Liver (tissue), 3 donors: ENCODE measurements at regions not wholly inside any gene's neighbourhood (a gene's known extent, or its start where the extent isn't known, plus 50 kb on each side); places are given as distances from the start of the nearest gene placed in this dataset.

ENCODE experiments used
- EGR1 ChIP-seq, 2 donors: IDR thresholded peaks; 2 replicates each; pipeline ENCODE4 v1.6.1; 2016 to 2018; ENCODE audit warnings: antibody characterized with exemption in 2 of 2, low read depth in 2 of 2
- FOXA1 ChIP-seq: IDR thresholded peaks from 2 replicates; pipeline ENCODE4 v1.6.1; 2016; ENCODE audit warnings: antibody characterized with exemption
- FOXA2 ChIP-seq: IDR thresholded peaks from 2 replicates; pipeline ENCODE4 v1.6.1; 2016; ENCODE audit warnings: antibody characterized with exemption
- GABPA ChIP-seq, 2 donors: IDR thresholded peaks in 1 of 2; conservative IDR thresholded peaks in 1 of 2; 2 replicates each; pipeline ENCODE4 v1.6.1; 2016; ENCODE audit warnings: antibody characterized with exemption in 2 of 2, mild to moderate bottlenecking in 1 of 2, moderate library complexity in 1 of 2
- NR2F2 ChIP-seq: IDR thresholded peaks from 2 replicates; pipeline ENCODE4 v1.6.1; 2016; ENCODE audit warnings: antibody characterized with exemption
- RAD21 ChIP-seq, 2 donors: IDR thresholded peaks; 2 replicates each; pipeline ENCODE4 v1.6.1; 2016; ENCODE audit warnings: antibody characterized with exemption in 2 of 2, mild to moderate bottlenecking in 2 of 2
- TAF1 ChIP-seq: conservative IDR thresholded peaks from 2 replicates; pipeline ENCODE4 v1.6.1; 2016; ENCODE audit warnings: antibody characterized with exemption, mild to moderate bottlenecking
- YY1 ChIP-seq: IDR thresholded peaks from 2 replicates; pipeline ENCODE4 v1.6.1; 2016; ENCODE audit warnings: antibody characterized with exemption, mild to moderate bottlenecking
- TF ChIP-seq, protein P1 (sequence below): fragments of 150-350 bp; IDR thresholded peaks from 2 replicates; pipeline ENCODE4 v1.5.1; 2017; ENCODE audit warnings: improper control_type of control experiment, low read depth, low read length; ENCODE audit not compliant: missing input control
- TF ChIP-seq, protein P2 (sequence below): IDR thresholded peaks from 2 replicates; pipeline ENCODE4 v1.6.1; 2016; ENCODE audit warnings: antibody characterized with exemption
- TF ChIP-seq, protein P3 (sequence below): IDR thresholded peaks from 2 replicates; pipeline ENCODE4 v1.6.1; 2016; ENCODE audit warnings: antibody characterized with exemption
- TF ChIP-seq, protein P4 (sequence below): IDR thresholded peaks from 2 replicates; pipeline ENCODE4 v1.6.1; 2016; ENCODE audit warnings: antibody characterized with exemption, mild to moderate bottlenecking
- TF ChIP-seq, protein P5 (sequence below): IDR thresholded peaks from 2 replicates; pipeline ENCODE4 v1.6.1; 2016; ENCODE audit warnings: antibody characterized with exemption
- donor health status: healthy.
- donor health status: healthy.

DNA sequence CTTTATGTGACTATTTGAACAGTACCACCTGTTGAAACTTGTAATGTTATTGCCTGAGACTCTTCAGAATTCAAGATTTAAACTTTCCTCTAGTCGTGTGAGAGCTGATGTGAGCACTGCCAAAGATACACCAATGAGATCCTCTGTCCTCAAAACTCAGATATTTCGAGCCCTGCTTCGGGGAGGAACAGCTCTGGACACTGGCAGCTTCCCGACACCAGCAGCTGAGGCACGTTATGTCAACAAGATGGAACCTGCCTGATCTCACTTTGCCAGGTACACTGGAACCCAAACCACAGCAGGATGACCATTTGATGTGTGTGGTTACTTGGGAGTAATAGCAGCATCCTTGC, 319.9 kb upstream of the RBMS1 start:
- TF ChIP-seq, protein P1, sequence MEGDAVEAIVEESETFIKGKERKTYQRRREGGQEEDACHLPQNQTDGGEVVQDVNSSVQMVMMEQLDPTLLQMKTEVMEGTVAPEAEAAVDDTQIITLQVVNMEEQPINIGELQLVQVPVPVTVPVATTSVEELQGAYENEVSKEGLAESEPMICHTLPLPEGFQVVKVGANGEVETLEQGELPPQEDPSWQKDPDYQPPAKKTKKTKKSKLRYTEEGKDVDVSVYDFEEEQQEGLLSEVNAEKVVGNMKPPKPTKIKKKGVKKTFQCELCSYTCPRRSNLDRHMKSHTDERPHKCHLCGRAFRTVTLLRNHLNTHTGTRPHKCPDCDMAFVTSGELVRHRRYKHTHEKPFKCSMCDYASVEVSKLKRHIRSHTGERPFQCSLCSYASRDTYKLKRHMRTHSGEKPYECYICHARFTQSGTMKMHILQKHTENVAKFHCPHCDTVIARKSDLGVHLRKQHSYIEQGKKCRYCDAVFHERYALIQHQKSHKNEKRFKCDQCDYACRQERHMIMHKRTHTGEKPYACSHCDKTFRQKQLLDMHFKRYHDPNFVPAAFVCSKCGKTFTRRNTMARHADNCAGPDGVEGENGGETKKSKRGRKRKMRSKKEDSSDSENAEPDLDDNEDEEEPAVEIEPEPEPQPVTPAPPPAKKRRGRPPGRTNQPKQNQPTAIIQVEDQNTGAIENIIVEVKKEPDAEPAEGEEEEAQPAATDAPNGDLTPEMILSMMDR: no peak
- TF ChIP-seq TAF1 (no peak), YY1 (no peak), RAD21 (IDR thresholded peaks at IDR 0.05) (no peak), GABPA (IDR thresholded peaks at IDR 0.05 in 1 of 2, conservative IDR thresholded peaks at IDR 0.05 in 1 of 2) (no peak), EGR1 (IDR thresholded peaks at IDR 0.05; ENCODE audit: low read depth in 2 of 2) (no peak), FOXA2 (no peak), NR2F2 (no peak), FOXA1 (no peak)
- TF ChIP-seq, protein P2, sequence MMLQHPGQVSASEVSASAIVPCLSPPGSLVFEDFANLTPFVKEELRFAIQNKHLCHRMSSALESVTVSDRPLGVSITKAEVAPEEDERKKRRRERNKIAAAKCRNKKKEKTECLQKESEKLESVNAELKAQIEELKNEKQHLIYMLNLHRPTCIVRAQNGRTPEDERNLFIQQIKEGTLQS: no peak
- TF ChIP-seq, protein P3, sequence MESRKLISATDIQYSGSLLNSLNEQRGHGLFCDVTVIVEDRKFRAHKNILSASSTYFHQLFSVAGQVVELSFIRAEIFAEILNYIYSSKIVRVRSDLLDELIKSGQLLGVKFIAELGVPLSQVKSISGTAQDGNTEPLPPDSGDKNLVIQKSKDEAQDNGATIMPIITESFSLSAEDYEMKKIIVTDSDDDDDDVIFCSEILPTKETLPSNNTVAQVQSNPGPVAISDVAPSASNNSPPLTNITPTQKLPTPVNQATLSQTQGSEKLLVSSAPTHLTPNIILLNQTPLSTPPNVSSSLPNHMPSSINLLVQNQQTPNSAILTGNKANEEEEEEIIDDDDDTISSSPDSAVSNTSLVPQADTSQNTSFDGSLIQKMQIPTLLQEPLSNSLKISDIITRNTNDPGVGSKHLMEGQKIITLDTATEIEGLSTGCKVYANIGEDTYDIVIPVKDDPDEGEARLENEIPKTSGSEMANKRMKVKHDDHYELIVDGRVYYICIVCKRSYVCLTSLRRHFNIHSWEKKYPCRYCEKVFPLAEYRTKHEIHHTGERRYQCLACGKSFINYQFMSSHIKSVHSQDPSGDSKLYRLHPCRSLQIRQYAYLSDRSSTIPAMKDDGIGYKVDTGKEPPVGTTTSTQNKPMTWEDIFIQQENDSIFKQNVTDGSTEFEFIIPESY: no peak
- TF ChIP-seq, protein P4, sequence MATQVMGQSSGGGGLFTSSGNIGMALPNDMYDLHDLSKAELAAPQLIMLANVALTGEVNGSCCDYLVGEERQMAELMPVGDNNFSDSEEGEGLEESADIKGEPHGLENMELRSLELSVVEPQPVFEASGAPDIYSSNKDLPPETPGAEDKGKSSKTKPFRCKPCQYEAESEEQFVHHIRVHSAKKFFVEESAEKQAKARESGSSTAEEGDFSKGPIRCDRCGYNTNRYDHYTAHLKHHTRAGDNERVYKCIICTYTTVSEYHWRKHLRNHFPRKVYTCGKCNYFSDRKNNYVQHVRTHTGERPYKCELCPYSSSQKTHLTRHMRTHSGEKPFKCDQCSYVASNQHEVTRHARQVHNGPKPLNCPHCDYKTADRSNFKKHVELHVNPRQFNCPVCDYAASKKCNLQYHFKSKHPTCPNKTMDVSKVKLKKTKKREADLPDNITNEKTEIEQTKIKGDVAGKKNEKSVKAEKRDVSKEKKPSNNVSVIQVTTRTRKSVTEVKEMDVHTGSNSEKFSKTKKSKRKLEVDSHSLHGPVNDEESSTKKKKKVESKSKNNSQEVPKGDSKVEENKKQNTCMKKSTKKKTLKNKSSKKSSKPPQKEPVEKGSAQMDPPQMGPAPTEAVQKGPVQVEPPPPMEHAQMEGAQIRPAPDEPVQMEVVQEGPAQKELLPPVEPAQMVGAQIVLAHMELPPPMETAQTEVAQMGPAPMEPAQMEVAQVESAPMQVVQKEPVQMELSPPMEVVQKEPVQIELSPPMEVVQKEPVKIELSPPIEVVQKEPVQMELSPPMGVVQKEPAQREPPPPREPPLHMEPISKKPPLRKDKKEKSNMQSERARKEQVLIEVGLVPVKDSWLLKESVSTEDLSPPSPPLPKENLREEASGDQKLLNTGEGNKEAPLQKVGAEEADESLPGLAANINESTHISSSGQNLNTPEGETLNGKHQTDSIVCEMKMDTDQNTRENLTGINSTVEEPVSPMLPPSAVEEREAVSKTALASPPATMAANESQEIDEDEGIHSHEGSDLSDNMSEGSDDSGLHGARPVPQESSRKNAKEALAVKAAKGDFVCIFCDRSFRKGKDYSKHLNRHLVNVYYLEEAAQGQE: no peak
- TF ChIP-seq, protein P5, sequence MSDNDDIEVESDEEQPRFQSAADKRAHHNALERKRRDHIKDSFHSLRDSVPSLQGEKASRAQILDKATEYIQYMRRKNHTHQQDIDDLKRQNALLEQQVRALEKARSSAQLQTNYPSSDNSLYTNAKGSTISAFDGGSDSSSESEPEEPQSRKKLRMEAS: no peak
